ENCODE measurements at regions not wholly inside any gene's neighbourhood (a gene's known extent, or its start where the extent isn't known, plus 50 kb on each side); places are given as distances from the start of the nearest gene placed in this dataset.

DNA sequence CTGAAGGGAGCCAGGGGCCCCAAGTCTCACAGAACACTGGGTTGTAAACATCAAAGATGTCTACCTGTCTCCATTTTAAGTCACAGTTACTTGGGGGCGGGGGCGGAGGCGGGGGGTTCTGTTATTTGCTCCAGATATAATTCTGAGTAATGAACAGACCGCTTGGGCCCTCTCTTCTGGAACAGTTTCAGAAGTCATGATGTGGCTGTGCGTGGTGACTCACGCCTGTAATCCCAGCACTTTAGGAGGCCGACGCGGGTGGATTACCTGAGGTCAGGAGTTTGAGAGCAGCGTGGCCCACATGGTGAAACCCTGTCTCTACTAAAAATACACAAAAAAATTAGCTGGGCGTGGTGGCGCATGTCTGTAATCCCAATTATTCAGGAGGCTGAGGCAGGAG lies 157.9 kb upstream of the APCDD1 start:
- no peak overlapping the region for H3K4me3 ChIP-seq (ENCODE audit: low read depth, low read length)
- no peak overlapping the region for H3K27ac ChIP-seq (ENCODE audit: extremely low read depth, low read depth, low read length)
- TF ChIP-seq IKZF3 (tag by site-specific recombination; IDR thresholded peaks at IDR 0.05) (no peak), ZBTB1 (tag by site-specific recombination; IDR thresholded peaks at IDR 0.05) (no peak), ZNF561 (tag by site-specific recombination; IDR thresholded peaks at IDR 0.05; ENCODE audit: borderline replicate concordance) (no peak), ZFP69B (tag by site-specific recombination; IDR thresholded peaks at IDR 0.05) (no peak), ZNF324 (tag by site-specific recombination; IDR thresholded peaks at IDR 0.05) (no peak), GLIS2 (tag by site-specific recombination; IDR thresholded peaks at IDR 0.05) (no peak), ZBTB10 (tag by site-specific recombination; IDR thresholded peaks at IDR 0.05) (no peak), ZNF677 (tag by site-specific recombination; IDR thresholded peaks at IDR 0.05) (no peak), ZXDB (tag by site-specific recombination; IDR thresholded peaks at IDR 0.05) (no peak), ZNF585B (tag by site-specific recombination; IDR thresholded peaks at IDR 0.05) (no peak), SCRT2 (tag by site-specific recombination; IDR thresholded peaks at IDR 0.05) (no peak), ZNF169 (tag by site-specific recombination; IDR thresholded peaks at IDR 0.05) (no peak)
- CTCF ChIA-PET = interaction anchor here (0.5 kb wide), 1 partner anchor 297 kb away, joined by 3 read pairs; no protein-coding TSS in a partner anchor
- no peaks in the 10 kb centered on the region for H3K36me3 ChIP-seq (ENCODE audit: control insufficient read depth in 2 of 2, insufficient read depth in 1 of 2, low read length in 2 of 2)
- POLR2A ChIA-PET = no interaction called here
- H3K9me3 ChIP-seq (ENCODE audit: control insufficient read depth, insufficient read depth, low read depth, low read length) = no peaks in the 10 kb centered on the region
- H3K4me1 ChIP-seq (ENCODE audit: control insufficient read depth, insufficient read depth, low read length) = no peaks in the 10 kb centered on the region

DNA sequence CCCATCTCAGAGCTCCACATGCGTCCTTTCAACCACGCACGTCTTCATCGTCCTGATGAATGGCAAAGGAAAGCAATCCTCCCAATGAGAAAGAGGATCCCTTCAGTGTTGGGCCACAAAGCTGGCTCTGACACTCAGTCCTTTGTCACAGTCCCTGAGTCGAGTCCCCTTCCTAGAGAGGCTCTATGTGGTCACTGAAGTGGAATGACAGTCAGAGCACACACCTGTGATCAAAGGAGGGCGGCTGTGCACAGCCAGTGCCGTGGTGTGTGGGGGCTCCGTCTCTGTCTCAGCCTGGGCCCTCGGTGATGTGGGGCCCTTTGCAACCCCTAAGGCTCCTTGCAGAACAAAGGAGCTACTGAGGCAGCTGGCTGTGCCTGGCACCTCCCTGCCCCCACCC lies 157.3 kb upstream of the APCDD1 start:
- ChIA-PET POLR2A (no interaction called here), CTCF (no interaction called here)
- Histone ChIP-seq H3K4me1 (ENCODE audit: control insufficient read depth, insufficient read depth, low read length) (no peaks in the 10 kb centered on the region), H3K4me3 (ENCODE audit: low read depth, low read length) (no peak overlapping the region), H3K9me3 (ENCODE audit: control insufficient read depth, insufficient read depth, low read depth, low read length) (no peaks in the 10 kb centered on the region), H3K36me3 (ENCODE audit: control insufficient read depth in 2 of 2, insufficient read depth in 1 of 2, low read length in 2 of 2) (no peaks in the 10 kb centered on the region), H3K27ac (ENCODE audit: extremely low read depth, low read depth, low read length) (no peak overlapping the region)
- TF ChIP-seq ZNF148 (tag by site-specific recombination; IDR thresholded peaks at IDR 0.05; ENCODE audit: borderline replicate concordance) (no peak), ZNF580 (tag by site-specific recombination; IDR thresholded peaks at IDR 0.05) (no peak), ZNF768 (tag by site-specific recombination; IDR thresholded peaks at IDR 0.05) (no peak), ZSCAN23 (tag by site-specific recombination; IDR thresholded peaks at IDR 0.05) (no peak), ZNF223 (tag by site-specific recombination; IDR thresholded peaks at IDR 0.05) (no peak), ZNF558 (tag by site-specific recombination; IDR thresholded peaks at IDR 0.05) (no peak), GLIS2 (tag by site-specific recombination; IDR thresholded peaks at IDR 0.05) (no peak), ZNF169 (tag by site-specific recombination; IDR thresholded peaks at IDR 0.05) (no peak)
- TF ChIP-seq, protein P1, sequence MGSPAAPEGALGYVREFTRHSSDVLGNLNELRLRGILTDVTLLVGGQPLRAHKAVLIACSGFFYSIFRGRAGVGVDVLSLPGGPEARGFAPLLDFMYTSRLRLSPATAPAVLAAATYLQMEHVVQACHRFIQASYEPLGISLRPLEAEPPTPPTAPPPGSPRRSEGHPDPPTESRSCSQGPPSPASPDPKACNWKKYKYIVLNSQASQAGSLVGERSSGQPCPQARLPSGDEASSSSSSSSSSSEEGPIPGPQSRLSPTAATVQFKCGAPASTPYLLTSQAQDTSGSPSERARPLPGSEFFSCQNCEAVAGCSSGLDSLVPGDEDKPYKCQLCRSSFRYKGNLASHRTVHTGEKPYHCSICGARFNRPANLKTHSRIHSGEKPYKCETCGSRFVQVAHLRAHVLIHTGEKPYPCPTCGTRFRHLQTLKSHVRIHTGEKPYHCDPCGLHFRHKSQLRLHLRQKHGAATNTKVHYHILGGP (tag by site-specific recombination; IDR thresholded peaks at IDR 0.05) = no peak
